Natural killer cell (primary cell): ENCODE measurements at regions not wholly inside any gene's neighbourhood (a gene's known extent, or its start where the extent isn't known, plus 50 kb on each side); places are given as distances from the start of the nearest gene placed in this dataset.

Experiments
- ATAC-seq, 3 donors: fragments of 150-1000 bp in 2 of 3; fragments of 200-7000 bp in 1 of 3; cut with Tn5 transposase; 1 replicate in 1 of 3; 2 replicates in 2 of 3; pipeline ENCODE4 v1.10.0; 2021; ENCODE audit warnings: mild to moderate bottlenecking in 2 of 3, moderate library complexity in 2 of 3
- DNase-seq, 2 donors: peaks; one replicate each; pipeline versions ENCODE4 v3.0.0 to v3.0.0-alpha.2; 2013 to 2021; ENCODE audit warnings: mixed read lengths in 1 of 2
- H3K27ac ChIP-seq: one replicate; pipeline ENCODE4 v1.5.1; 2013; ENCODE audit warnings: mild to moderate bottlenecking, low read length
- H3K27me3 ChIP-seq: one replicate; pipeline ENCODE4 v1.6.1; 2013; ENCODE audit warnings: low read length; ENCODE audit not compliant: control insufficient read depth, insufficient read depth
- H3K36me3 ChIP-seq: one replicate; pipeline ENCODE4 v1.6.1; 2013; ENCODE audit warnings: low read length; ENCODE audit not compliant: control insufficient read depth, insufficient read depth
- H3K4me1 ChIP-seq: one replicate; pipeline ENCODE4 v1.6.1; 2013; ENCODE audit warnings: low read length; ENCODE audit not compliant: control insufficient read depth, insufficient read depth
- H3K4me3 ChIP-seq: one replicate; pipeline ENCODE4 v1.5.1; 2013; ENCODE audit warnings: low read length
- H3K9me3 ChIP-seq: one replicate; pipeline ENCODE4 v1.6.1; 2013; ENCODE audit warnings: low read length; ENCODE audit not compliant: control insufficient read depth, insufficient read depth
- H3K27ac Mint-ChIP-seq, 2 donors: one replicate each; pipeline ENCODE4 v1.8.0; 2022; ENCODE audit warnings: mild to moderate bottlenecking in 2 of 2, mixed read lengths in 2 of 2, moderate library complexity in 1 of 2
- H3K27me3 Mint-ChIP-seq, 2 donors: one replicate each; pipeline ENCODE4 v1.8.0; 2022; ENCODE audit warnings: low read depth in 2 of 2, mixed read lengths in 2 of 2
- H3K36me3 Mint-ChIP-seq: one replicate; pipeline ENCODE4 v1.8.0; 2022; ENCODE audit warnings: mixed read lengths
- H3K4me1 Mint-ChIP-seq, 2 donors: one replicate each; pipeline ENCODE4 v1.8.0; 2022; ENCODE audit warnings: mixed read lengths in 2 of 2
- H3K4me3 Mint-ChIP-seq: one replicate; pipeline ENCODE4 v1.8.0; 2022; ENCODE audit warnings: mild to moderate bottlenecking, moderate library complexity, mixed read lengths
- H3K9me3 Mint-ChIP-seq, 2 donors: one replicate each; pipeline ENCODE4 v1.8.0; 2022; ENCODE audit warnings: mixed read lengths in 2 of 2
- WGBS: methylation state at CpG from one replicate; pipeline ENCODE4 v1.1.7; 2013; ENCODE audit warnings: missing lambda C conversion rate; ENCODE audit not compliant: insufficient coverage; 5-methylcytosine and 5-hydroxymethylcytosine counted together
- intact Hi-C: fragments of 100-400 bp; cut with micrococcal nuclease; formaldehyde crosslinking; loops from one replicate; pipeline ENCODE4 v1.14.2; 2022
- TF ChIP-seq, protein P1 (sequence below): fragments of 200-600 bp; IDR thresholded peaks from one replicate; pipeline ENCODE4 v1.8.0; 2022; ENCODE audit warnings: antibody characterized with exemption

DNA sequence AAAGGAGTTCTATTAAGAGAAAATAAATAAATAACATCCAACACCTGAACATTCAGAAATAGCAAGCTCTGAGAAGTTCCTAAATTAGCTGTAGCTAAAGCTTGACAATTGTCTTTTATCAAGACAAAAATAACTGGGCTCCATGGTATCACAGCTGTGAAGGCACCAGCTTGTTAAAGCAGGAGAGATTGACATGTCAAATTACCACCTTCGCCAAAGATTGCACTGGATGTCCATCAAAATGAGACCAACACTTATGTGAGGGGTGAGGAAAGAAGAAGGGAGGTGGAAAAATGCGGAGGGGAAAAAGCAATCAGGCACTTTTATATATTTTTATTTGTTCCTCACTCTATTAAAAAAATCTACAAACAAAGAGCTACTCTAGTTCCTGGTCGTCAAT is 1827.5 kb upstream of the RAG2 start:
- no peak overlapping the region for H3K4me3 Mint-ChIP-seq
- intact Hi-C loops, result no loop called here
- TF ChIP-seq, protein P1, sequence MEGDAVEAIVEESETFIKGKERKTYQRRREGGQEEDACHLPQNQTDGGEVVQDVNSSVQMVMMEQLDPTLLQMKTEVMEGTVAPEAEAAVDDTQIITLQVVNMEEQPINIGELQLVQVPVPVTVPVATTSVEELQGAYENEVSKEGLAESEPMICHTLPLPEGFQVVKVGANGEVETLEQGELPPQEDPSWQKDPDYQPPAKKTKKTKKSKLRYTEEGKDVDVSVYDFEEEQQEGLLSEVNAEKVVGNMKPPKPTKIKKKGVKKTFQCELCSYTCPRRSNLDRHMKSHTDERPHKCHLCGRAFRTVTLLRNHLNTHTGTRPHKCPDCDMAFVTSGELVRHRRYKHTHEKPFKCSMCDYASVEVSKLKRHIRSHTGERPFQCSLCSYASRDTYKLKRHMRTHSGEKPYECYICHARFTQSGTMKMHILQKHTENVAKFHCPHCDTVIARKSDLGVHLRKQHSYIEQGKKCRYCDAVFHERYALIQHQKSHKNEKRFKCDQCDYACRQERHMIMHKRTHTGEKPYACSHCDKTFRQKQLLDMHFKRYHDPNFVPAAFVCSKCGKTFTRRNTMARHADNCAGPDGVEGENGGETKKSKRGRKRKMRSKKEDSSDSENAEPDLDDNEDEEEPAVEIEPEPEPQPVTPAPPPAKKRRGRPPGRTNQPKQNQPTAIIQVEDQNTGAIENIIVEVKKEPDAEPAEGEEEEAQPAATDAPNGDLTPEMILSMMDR, result no peak
- Histone ChIP-seq H3K27ac (no peak overlapping the region), H3K27me3 (no peaks in the 10 kb centered on the region), H3K4me3 (no peak overlapping the region), H3K4me1 (no peaks in the 10 kb centered on the region), H3K36me3 (no peaks in the 10 kb centered on the region), H3K9me3 (no peaks in the 10 kb centered on the region)
- H3K36me3 Mint-ChIP-seq, result no peaks in the 10 kb centered on the region
- peaks cover 2 to 5% of the 10 kb centered on the region in 2 donors for H3K9me3 Mint-ChIP-seq
- H3K27ac Mint-ChIP-seq, result no peak overlapping the region
- 90% methylated on average over 2 of the region's 3 CpGs for WGBS
- ATAC-seq, result no peak
- H3K27me3 Mint-ChIP-seq, result no peaks in the 10 kb centered on the region
- no peaks in the 10 kb centered on the region for H3K4me1 Mint-ChIP-seq
- no peak for DNase-seq

DNA sequence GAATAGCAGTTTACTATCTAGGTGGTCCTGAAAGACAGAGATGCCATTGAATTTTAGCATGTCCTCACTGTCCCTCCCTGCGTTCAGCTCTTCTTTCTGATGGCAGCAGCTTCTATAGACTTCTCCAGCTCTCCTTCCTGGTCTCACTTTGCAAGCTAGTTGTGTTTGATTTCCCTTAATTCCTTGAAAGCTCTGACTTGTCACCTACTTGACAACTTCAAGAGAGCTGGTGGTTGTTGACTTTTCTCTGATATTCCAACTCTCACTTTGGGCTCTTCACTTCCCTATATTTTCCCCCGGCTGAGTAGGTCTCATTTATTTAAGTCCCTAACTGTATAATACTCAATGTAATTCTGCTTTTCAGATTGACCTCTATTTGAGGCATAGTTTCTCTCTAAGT is 1825.0 kb upstream of the RAG2 start:
- no peaks in the 10 kb centered on the region for H3K27me3 Mint-ChIP-seq
- peaks cover 2 to 5% of the 10 kb centered on the region in 2 donors for H3K9me3 Mint-ChIP-seq
- no peaks in the 10 kb centered on the region for H3K36me3 ChIP-seq

DNA sequence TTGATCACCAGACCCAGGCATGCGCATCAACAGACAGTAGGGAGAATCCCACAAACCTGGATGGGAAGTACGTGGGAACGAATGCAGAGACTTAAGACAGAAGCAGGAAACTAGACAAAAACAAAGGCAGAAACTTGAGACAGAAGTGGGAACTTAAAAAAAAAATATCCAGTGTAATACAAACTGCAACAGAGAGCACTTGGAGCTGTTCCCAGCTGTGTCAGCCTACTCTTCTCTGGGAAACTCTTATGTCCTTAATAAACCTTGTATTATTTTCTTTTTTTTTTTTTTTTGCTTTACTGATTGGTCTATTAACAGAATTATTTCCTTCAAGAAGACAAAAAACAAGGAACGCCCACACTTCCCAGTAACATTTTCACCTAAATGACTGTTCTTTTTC is 1818.1 kb upstream of the RAG2 start:
- Histone ChIP-seq H3K27ac (no peak overlapping the region), H3K4me3 (no peak overlapping the region), H3K27me3 (no peaks in the 10 kb centered on the region), H3K4me1 (no peaks in the 10 kb centered on the region), H3K9me3 (no peaks in the 10 kb centered on the region), H3K36me3 (no peaks in the 10 kb centered on the region)
- no peaks in the 10 kb centered on the region for H3K36me3 Mint-ChIP-seq
- intact Hi-C loops, result no loop called here
- TF ChIP-seq, protein P1, result no peak
- peaks cover 4 to 17% of the 10 kb centered on the region in 2 donors for H3K9me3 Mint-ChIP-seq
- WGBS, result 79% methylated on average over 4 of the region's 4 CpGs
- H3K4me1 Mint-ChIP-seq, result no peaks in the 10 kb centered on the region
- no peaks in the 10 kb centered on the region for H3K27me3 Mint-ChIP-seq
- H3K27ac Mint-ChIP-seq, result no peak overlapping the region
- DNase-seq, result no peak
- no peak for ATAC-seq
- H3K4me3 Mint-ChIP-seq, result no peak overlapping the region

More for the DNA sequence above, 1825.0 kb upstream of the RAG2 start:
- Mint-ChIP-seq H3K36me3 (no peaks in the 10 kb centered on the region), H3K27ac (no peak overlapping the region), H3K4me3 (no peak overlapping the region), H3K4me1 (no peaks in the 10 kb centered on the region)
- 91% methylated on average over 1 of the region's 2 CpGs for WGBS
- intact Hi-C loops, result no loop called here
- H3K27ac ChIP-seq, result no peak overlapping the region
- H3K27me3 ChIP-seq, result no peaks in the 10 kb centered on the region
- no peaks in the 10 kb centered on the region for H3K4me1 ChIP-seq
- ATAC-seq (no peak), DNase-seq (no peak)
- no peaks in the 10 kb centered on the region for H3K9me3 ChIP-seq
- TF ChIP-seq, protein P1, result no peak
- no peak overlapping the region for H3K4me3 ChIP-seq

DNA sequence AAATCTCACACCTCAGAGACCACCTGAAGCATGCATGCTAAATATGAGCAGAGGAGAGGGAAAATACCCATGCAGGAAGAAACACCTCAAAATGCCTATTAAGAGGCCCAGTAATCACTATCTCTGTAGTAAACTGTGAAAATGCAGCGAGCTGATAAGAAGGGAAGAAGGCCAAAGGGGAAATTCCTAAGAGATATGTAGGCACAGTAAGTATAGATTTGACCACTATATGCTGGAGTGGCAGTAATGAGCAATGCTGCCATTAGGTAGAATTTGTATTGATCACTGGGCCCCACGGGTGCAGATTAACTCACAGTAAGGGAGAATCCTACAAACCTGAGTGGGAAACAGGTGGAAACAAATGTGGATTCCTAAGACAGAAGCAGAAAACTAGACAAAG is 1813.1 kb upstream of the RAG2 start:
- TF ChIP-seq, protein P1, result no peak
- peaks cover 7 to 14% of the 10 kb centered on the region in 2 donors for H3K9me3 Mint-ChIP-seq
- no peaks in the 10 kb centered on the region for H3K4me1 Mint-ChIP-seq

More for the DNA sequence above, 1813.1 kb upstream of the RAG2 start:
- Histone ChIP-seq H3K36me3 (no peaks in the 10 kb centered on the region), H3K27ac (no peak overlapping the region), H3K9me3 (no peaks in the 10 kb centered on the region), H3K4me3 (no peak overlapping the region), H3K4me1 (no peaks in the 10 kb centered on the region), H3K27me3 (no peaks in the 10 kb centered on the region)
- Mint-ChIP-seq H3K36me3 (no peaks in the 10 kb centered on the region), H3K4me3 (no peak overlapping the region), H3K27me3 (no peaks in the 10 kb centered on the region), H3K27ac (no peak overlapping the region)
- DNase-seq (no peak), ATAC-seq (no peak)
- 75% methylated on average over 2 of the region's 2 CpGs for WGBS
- intact Hi-C loops, result no loop called here
